Esophagus squamous epithelium (tissue), 4 donors: ENCODE measurements at regions not wholly inside any gene's neighbourhood (a gene's known extent, or its start where the extent isn't known, plus 50 kb on each side); places are given as distances from the start of the nearest gene placed in this dataset.

Experiments used
- POLR2A ChIP-seq, 4 donors: fragments of 450-650 bp; IDR thresholded peaks; one replicate each; pipeline ENCODE4 v1.6.1; 2017; ENCODE audit warnings: antibody characterized with exemption in 4 of 4, mild to moderate bottlenecking in 4 of 4, moderate library complexity in 3 of 4
- TF ChIP-seq, protein P1 (sequence below), 6 experiments: fragments of 450-650 bp in 4 of 6; fragments of 200-600 bp in 2 of 6; sonication (generic) in 2 of 6; IDR thresholded peaks; one replicate each; pipeline ENCODE4 v1.5.1; 2016 to 2019; ENCODE audit warnings: antibody characterized with exemption in 6 of 6, mild to moderate bottlenecking in 4 of 6, moderate library complexity in 4 of 6

DNA sequence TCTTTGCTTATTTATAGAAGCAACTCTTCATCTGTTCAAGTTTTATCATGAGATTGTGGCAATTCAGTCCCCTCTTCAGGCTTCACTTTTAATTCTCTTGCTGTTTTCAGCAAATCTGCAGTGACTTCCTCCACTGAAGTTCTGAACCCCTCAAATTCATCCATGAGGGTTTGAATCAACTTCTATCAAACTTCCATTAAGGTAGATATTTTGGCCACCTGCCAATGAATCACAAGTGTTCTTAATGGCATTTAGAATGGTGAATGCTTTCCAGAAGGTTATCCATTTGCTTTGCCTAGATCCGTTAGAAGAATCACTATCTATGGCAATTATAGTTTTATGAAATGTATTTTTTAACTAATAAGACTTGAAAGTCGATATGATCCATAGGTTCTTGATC is 946.7 kb upstream of the B3GALT2 start:
- TF ChIP-seq, protein P1, sequence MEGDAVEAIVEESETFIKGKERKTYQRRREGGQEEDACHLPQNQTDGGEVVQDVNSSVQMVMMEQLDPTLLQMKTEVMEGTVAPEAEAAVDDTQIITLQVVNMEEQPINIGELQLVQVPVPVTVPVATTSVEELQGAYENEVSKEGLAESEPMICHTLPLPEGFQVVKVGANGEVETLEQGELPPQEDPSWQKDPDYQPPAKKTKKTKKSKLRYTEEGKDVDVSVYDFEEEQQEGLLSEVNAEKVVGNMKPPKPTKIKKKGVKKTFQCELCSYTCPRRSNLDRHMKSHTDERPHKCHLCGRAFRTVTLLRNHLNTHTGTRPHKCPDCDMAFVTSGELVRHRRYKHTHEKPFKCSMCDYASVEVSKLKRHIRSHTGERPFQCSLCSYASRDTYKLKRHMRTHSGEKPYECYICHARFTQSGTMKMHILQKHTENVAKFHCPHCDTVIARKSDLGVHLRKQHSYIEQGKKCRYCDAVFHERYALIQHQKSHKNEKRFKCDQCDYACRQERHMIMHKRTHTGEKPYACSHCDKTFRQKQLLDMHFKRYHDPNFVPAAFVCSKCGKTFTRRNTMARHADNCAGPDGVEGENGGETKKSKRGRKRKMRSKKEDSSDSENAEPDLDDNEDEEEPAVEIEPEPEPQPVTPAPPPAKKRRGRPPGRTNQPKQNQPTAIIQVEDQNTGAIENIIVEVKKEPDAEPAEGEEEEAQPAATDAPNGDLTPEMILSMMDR (IDR thresholded peaks at IDR 0.05) = no peak
- TF ChIP-seq POLR2A (IDR thresholded peaks at IDR 0.05) = no peak
